Vagina (tissue), 2 donors: ENCODE measurements at regions not wholly inside any gene's neighbourhood (a gene's known extent, or its start where the extent isn't known, plus 50 kb on each side); places are given as distances from the start of the nearest gene placed in this dataset.

Experiments used
- DNase-seq, 2 donors: peaks; one replicate each; pipeline ENCODE4 v3.0.0-alpha.2; 2017; ENCODE audit errors: extremely low spot score in 2 of 2
- H3K27ac ChIP-seq: fragments of 200-600 bp; sonication (generic); one replicate; pipeline ENCODE4 v1.5.1; 2019
- H3K27me3 ChIP-seq: fragments of 200-600 bp; sonication (generic); one replicate; pipeline ENCODE4 v1.5.1; 2019
- H3K36me3 ChIP-seq, 2 donors: fragments of 200-600 bp; sonication (generic); one replicate each; pipeline ENCODE4 v1.5.1; 2017 to 2019
- H3K4me1 ChIP-seq: fragments of 200-600 bp; sonication (generic); one replicate; pipeline ENCODE4 v1.5.1; 2019
- H3K4me3 ChIP-seq, 2 donors: fragments of 200-600 bp; sonication (generic); 1 replicate in 1 of 2; 2 replicates in 1 of 2; pipeline ENCODE4 v1.5.1; 2016 to 2019
- H3K9me3 ChIP-seq: fragments of 200-600 bp; sonication (generic); one replicate; pipeline ENCODE4 v1.5.1; 2019
- POLR2A ChIP-seq, 2 donors: fragments of 450-650 bp; IDR thresholded peaks; one replicate each; pipeline ENCODE4 v1.6.1; 2017; ENCODE audit warnings: antibody characterized with exemption in 2 of 2, mild to moderate bottlenecking in 2 of 2, moderate library complexity in 2 of 2
- POLR2AphosphoS5 ChIP-seq, 2 donors: sonication (generic); formaldehyde crosslinking; IDR thresholded peaks; one replicate each; pipeline ENCODE4 v1.9.0; 2017; ENCODE audit warnings: antibody characterized with exemption in 2 of 2, mild to moderate bottlenecking in 2 of 2, low read depth in 1 of 2; ENCODE audit not compliant: insufficient read depth in 1 of 2
- intact Hi-C: fragments of 100-400 bp; cut with DNase I; formaldehyde crosslinking; loops from one replicate; pipeline ENCODE4 v1.15.1; 2023
- TF ChIP-seq, protein P1 (sequence below), 3 experiments: fragments of 450-650 bp in 2 of 3; fragments of 200-600 bp in 1 of 3; sonication (generic) in 1 of 3; IDR thresholded peaks; one replicate each; pipeline ENCODE4 v1.5.1; 2017 to 2019; ENCODE audit warnings: antibody characterized with exemption in 3 of 3, mild to moderate bottlenecking in 2 of 3, moderate library complexity in 2 of 3

DNA sequence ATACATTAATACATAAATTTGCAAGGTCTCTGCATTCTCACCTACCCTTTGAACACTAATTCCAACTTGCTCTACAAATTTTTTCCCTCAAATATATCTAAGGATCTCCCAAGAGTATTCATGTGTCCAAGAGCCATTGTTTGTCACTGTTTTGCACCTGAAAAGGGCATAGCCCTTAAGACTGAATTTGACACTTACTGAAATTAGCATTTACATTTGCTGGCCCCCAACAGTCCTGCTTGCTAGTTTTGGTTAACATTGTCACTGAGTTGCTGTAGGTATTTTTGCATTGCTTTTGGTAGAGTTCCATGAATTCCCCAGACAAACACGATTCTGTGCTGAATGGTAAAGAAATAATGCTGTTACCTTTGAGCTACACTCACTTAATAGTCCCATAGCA lies 57.3 kb downstream of the KCNA4 start:
- Histone ChIP-seq H3K9me3 (no peaks in the 10 kb centered on the region), H3K27ac (no peak overlapping the region), H3K27me3 (no peaks in the 10 kb centered on the region), H3K4me1 (no peaks in the 10 kb centered on the region), H3K36me3 (no peaks in the 10 kb centered on the region), H3K4me3 (no peak overlapping the region)
- DNase-seq, result no peak
- no peak for TF ChIP-seq POLR2AphosphoS5 (IDR thresholded peaks at IDR 0.05; ENCODE audit: insufficient read depth in 1 of 2, low read depth in 1 of 2)
- no peak for TF ChIP-seq POLR2A (IDR thresholded peaks at IDR 0.05)
- TF ChIP-seq, protein P1, sequence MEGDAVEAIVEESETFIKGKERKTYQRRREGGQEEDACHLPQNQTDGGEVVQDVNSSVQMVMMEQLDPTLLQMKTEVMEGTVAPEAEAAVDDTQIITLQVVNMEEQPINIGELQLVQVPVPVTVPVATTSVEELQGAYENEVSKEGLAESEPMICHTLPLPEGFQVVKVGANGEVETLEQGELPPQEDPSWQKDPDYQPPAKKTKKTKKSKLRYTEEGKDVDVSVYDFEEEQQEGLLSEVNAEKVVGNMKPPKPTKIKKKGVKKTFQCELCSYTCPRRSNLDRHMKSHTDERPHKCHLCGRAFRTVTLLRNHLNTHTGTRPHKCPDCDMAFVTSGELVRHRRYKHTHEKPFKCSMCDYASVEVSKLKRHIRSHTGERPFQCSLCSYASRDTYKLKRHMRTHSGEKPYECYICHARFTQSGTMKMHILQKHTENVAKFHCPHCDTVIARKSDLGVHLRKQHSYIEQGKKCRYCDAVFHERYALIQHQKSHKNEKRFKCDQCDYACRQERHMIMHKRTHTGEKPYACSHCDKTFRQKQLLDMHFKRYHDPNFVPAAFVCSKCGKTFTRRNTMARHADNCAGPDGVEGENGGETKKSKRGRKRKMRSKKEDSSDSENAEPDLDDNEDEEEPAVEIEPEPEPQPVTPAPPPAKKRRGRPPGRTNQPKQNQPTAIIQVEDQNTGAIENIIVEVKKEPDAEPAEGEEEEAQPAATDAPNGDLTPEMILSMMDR (IDR thresholded peaks at IDR 0.05), result no peak
- intact Hi-C loops, result no loop called here

DNA sequence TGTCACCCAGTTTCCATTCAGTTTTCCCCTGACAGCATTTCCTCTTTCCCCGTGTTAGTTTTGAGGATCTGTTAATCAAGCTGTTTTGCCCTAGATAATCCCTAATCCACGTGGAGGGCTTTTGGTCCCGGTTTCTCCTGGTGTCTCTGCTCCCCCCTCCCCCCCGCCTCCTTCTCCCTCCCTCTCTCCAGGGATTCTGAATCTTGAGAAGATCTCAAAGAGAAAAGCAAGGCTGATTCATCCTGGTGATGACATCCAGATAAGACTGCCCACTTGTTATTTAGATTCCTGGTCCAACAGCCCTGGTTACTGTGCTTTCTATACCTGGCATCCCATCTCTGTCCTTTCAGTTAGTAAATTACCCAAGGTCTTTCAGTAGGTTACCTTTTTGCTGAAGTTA lies 59.4 kb downstream of the KCNA4 start:
- no peak overlapping the region for H3K4me3 ChIP-seq
- intact Hi-C loops, result no loop called here
- H3K36me3 ChIP-seq, result no peaks in the 10 kb centered on the region
- no peaks in the 10 kb centered on the region for H3K4me1 ChIP-seq
- no peak for DNase-seq
- no peak overlapping the region for H3K27ac ChIP-seq
- TF ChIP-seq, protein P1 (IDR thresholded peaks at IDR 0.05), result no peak
- no peak for TF ChIP-seq POLR2A (IDR thresholded peaks at IDR 0.05)
- TF ChIP-seq POLR2AphosphoS5 (IDR thresholded peaks at IDR 0.05; ENCODE audit: insufficient read depth in 1 of 2, low read depth in 1 of 2), result no peak
- H3K9me3 ChIP-seq, result no peaks in the 10 kb centered on the region
- no peaks in the 10 kb centered on the region for H3K27me3 ChIP-seq

DNA sequence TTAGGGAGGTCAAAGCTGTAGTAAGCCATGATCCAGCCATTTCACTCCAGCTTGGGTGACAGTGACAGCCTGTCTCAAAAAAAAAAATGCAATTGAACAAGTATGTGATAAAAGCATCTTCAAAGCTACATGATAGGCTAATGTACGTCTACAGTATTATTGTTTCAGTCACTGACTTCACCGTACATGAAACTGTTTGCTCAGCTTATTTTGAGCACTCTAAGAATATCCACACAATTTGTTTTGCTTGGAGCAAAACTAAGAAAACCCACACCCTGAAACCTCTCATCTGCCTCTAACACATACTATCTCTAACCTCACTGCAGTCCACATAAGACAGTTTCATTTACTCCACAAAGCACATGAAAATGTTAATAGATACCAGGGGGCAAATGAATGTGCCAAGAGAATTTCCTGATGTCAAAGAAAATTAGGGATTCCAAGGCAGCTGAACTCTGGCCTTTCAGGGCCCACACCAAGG lies 60.7 kb downstream of the KCNA4 start:
- no peaks in the 10 kb centered on the region for H3K27me3 ChIP-seq
- H3K36me3 ChIP-seq, result no peaks in the 10 kb centered on the region
- intact Hi-C loops, result no loop called here
- DNase-seq, result no peak
- H3K27ac ChIP-seq, result no peak overlapping the region
- H3K4me3 ChIP-seq, result no peak overlapping the region
- H3K9me3 ChIP-seq, result no peaks in the 10 kb centered on the region
- H3K4me1 ChIP-seq, result no peaks in the 10 kb centered on the region
- TF ChIP-seq, protein P1 (IDR thresholded peaks at IDR 0.05), result no peak
- TF ChIP-seq POLR2A (IDR thresholded peaks at IDR 0.05) (no peak), POLR2AphosphoS5 (IDR thresholded peaks at IDR 0.05; ENCODE audit: insufficient read depth in 1 of 2, low read depth in 1 of 2) (no peak)

DNA sequence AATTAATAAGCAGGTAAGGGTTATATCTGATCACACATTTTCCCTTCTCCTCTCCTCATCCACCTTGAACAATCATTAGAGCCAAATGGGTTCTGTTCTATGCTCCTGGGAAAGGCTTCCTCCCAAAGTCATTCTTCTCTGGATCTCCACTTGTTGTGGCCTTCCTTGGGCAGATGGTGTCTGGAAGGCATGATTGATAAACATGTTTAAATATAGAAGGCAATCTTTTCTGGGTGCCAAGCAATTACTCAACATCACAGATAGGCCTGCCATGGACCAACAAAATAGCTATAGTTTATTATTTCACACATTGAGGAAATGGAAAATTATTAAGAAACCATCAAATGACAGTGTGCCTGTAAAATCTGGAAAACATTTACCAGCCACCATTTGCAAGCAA lies 73.5 kb downstream of the KCNA4 start:
- Histone ChIP-seq H3K4me3 (no peak overlapping the region), H3K27me3 (no peaks in the 10 kb centered on the region), H3K4me1 (no peaks in the 10 kb centered on the region), H3K27ac (no peak overlapping the region), H3K9me3 (no peaks in the 10 kb centered on the region), H3K36me3 (no peaks in the 10 kb centered on the region)
- intact Hi-C loops, result no loop called here
- DNase-seq, result no peak
- TF ChIP-seq, protein P1 (IDR thresholded peaks at IDR 0.05), result no peak
- no peak for TF ChIP-seq POLR2A (IDR thresholded peaks at IDR 0.05)
- no peak for TF ChIP-seq POLR2AphosphoS5 (IDR thresholded peaks at IDR 0.05; ENCODE audit: insufficient read depth in 1 of 2, low read depth in 1 of 2)

DNA sequence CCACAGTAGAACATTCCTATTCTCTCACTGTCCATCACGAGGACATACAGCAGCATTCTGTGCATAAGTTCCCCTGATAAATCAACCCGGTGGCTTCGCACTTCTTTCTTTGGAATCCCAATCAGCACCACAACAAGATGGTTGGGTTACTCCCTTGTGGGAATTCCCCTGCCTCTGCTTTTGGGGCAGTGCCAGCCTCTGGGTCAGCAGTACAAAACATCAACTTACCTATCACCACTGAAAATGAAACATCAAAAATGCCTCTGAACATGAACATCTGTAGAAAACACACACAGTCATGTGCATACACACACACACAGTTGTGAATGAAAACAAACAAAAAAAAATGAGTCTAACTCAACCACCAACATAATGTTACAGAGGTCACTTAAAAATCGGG lies 79.3 kb downstream of the KCNA4 start:
- Histone ChIP-seq H3K27ac (no peak overlapping the region), H3K9me3 (no peaks in the 10 kb centered on the region), H3K4me3 (no peak overlapping the region), H3K4me1 (no peaks in the 10 kb centered on the region), H3K36me3 (no peaks in the 10 kb centered on the region), H3K27me3 (no peaks in the 10 kb centered on the region)
- DNase-seq, result no peak
- intact Hi-C loops, result no loop called here
- TF ChIP-seq POLR2AphosphoS5 (IDR thresholded peaks at IDR 0.05; ENCODE audit: insufficient read depth in 1 of 2, low read depth in 1 of 2) (no peak), POLR2A (IDR thresholded peaks at IDR 0.05) (no peak)
- TF ChIP-seq, protein P1 (IDR thresholded peaks at IDR 0.05), result no peak
